GM18505 (cell line): ENCODE measurements at regions not wholly inside any gene's neighbourhood (a gene's known extent, or its start where the extent isn't known, plus 50 kb on each side); places are given as distances from the start of the nearest gene placed in this dataset.

ENCODE experiments used
- ATAC-seq: cut with Tn5 transposase; IDR thresholded peaks from one replicate; pipeline ENCODE4 v1.9.1; 2021; ENCODE audit not compliant: unreplicated experiment
- POLR2A ChIP-seq: IDR thresholded peaks from 4 replicates; pipeline ENCODE4 v1.6.1; 2011; ENCODE audit warnings: borderline replicate concordance; ENCODE audit not compliant: insufficient read depth, insufficient read length; ENCODE audit errors: extremely low read depth

- no peak for ATAC-seq
- no peak for TF ChIP-seq POLR2A
Measured at GRCh38 chr11:106353031-106353430, 275.6 kb downstream of the AASDHPPT start.

- no peak for TF ChIP-seq POLR2A
Measured at GRCh38 chr11:106369224-106369623, 291.8 kb downstream of the AASDHPPT start.

GRCh38 chr11:106378513-106379179 lies 301.2 kb downstream of the AASDHPPT start:
- ATAC-seq, result no peak
- TF ChIP-seq POLR2A, result no peak

More at GRCh38 chr11:106369224-106369623, 291.8 kb downstream of the AASDHPPT start:
- no peak for ATAC-seq

GRCh38 chr11:106379265-106379664 lies 301.8 kb downstream of the AASDHPPT start:
- TF ChIP-seq POLR2A, result no peak
- no peak for ATAC-seq

GRCh38 chr11:106379712-106380111 lies 302.2 kb downstream of the AASDHPPT start:
- TF ChIP-seq POLR2A, result no peak
- no peak for ATAC-seq

- no peak for ATAC-seq
- TF ChIP-seq POLR2A, result no peak
Measured at GRCh38 chr11:106381895-106382294, 304.4 kb downstream of the AASDHPPT start.

- ATAC-seq, result no peak
- TF ChIP-seq POLR2A, result no peak
Measured at GRCh38 chr11:106384429-106384828, 307.0 kb downstream of the AASDHPPT start.

- ATAC-seq, result no peak
- TF ChIP-seq POLR2A, result no peak
Measured at GRCh38 chr11:106386519-106386918, 309.1 kb downstream of the AASDHPPT start.

- ATAC-seq, result no peak
- no peak for TF ChIP-seq POLR2A
Measured at GRCh38 chr11:106389101-106389500, 311.6 kb downstream of the AASDHPPT start.

GRCh38 chr11:106390078-106390477 lies 312.6 kb downstream of the AASDHPPT start:
- ATAC-seq, result no peak
- TF ChIP-seq POLR2A, result no peak

- no peak for TF ChIP-seq POLR2A
- no peak for ATAC-seq
Measured at GRCh38 chr11:106391771-106392420, 314.4 kb downstream of the AASDHPPT start.

- TF ChIP-seq POLR2A, result no peak
- ATAC-seq, result no peak
Measured at GRCh38 chr11:106395716-106396349, 318.4 kb downstream of the AASDHPPT start.

- no peak for ATAC-seq
- TF ChIP-seq POLR2A, result no peak
Measured at GRCh38 chr11:106397787-106398501, 320.5 kb downstream of the AASDHPPT start.
